HG03575 (cell line): ENCODE measurements at regions not wholly inside any gene's neighbourhood (a gene's known extent, or its start where the extent isn't known, plus 50 kb on each side); places are given as distances from the start of the nearest gene placed in this dataset.

ENCODE experiments used
- ATAC-seq: cut with Tn5 transposase; IDR thresholded peaks from one replicate; pipeline ENCODE4 v1.9.1; 2021; ENCODE audit not compliant: unreplicated experiment, insufficient number of reproducible peaks, low FRiP score; ENCODE audit errors: extremely low read depth

- ATAC-seq: no peak
Measured at GRCh38 chr14:105863296-105864108, 337.1 kb downstream of the TMEM121 start.

GRCh38 chr14:105864116-105864515 is 337.7 kb downstream of the TMEM121 start:
- no peak for ATAC-seq

- no peak for ATAC-seq
Measured at GRCh38 chr14:105864651-105865265, 338.4 kb downstream of the TMEM121 start.

GRCh38 chr14:105865266-105865903 is 339.0 kb downstream of the TMEM121 start:
- ATAC-seq: no peak

GRCh38 chr14:105865904-105866840 is 339.8 kb downstream of the TMEM121 start:
- ATAC-seq: no peak

GRCh38 chr14:105866841-105867321 is 340.5 kb downstream of the TMEM121 start:
- no peak for ATAC-seq

- no peak for ATAC-seq
Measured at GRCh38 chr14:105867961-105868599, 341.7 kb downstream of the TMEM121 start.

GRCh38 chr14:105871590-105871989 is 345.2 kb downstream of the TMEM121 start:
- ATAC-seq: no peak

GRCh38 chr14:105873870-105874512 is 347.6 kb downstream of the TMEM121 start:
- no peak for ATAC-seq

GRCh38 chr14:105876158-105876557 is 349.8 kb downstream of the TMEM121 start:
- no peak for ATAC-seq

- no peak for ATAC-seq
Measured at GRCh38 chr14:105876829-105877228, 350.4 kb downstream of the TMEM121 start.

- no peak for ATAC-seq
Measured at GRCh38 chr14:105877645-105878044, 351.3 kb downstream of the TMEM121 start.

GRCh38 chr14:105878125-105878524 is 351.7 kb downstream of the TMEM121 start:
- ATAC-seq: no peak

- no peak for ATAC-seq
Measured at GRCh38 chr14:105878554-105878953, 352.2 kb downstream of the TMEM121 start.

- no peak for ATAC-seq
Measured at GRCh38 chr14:105879503-105879866, 353.1 kb downstream of the TMEM121 start.

GRCh38 chr14:105879867-105880561 is 353.6 kb downstream of the TMEM121 start:
- ATAC-seq: no peak

GRCh38 chr14:105880616-105881015 is 354.2 kb downstream of the TMEM121 start:
- no peak for ATAC-seq
